GM19193 (cell line): ENCODE measurements at regions not wholly inside any gene's neighbourhood (a gene's known extent, or its start where the extent isn't known, plus 50 kb on each side); places are given as distances from the start of the nearest gene placed in this dataset.

Experiments
- POLR2A ChIP-seq: IDR thresholded peaks from 4 replicates; pipeline ENCODE4 v1.6.1; 2011; ENCODE audit not compliant: insufficient read depth, insufficient read length; ENCODE audit errors: extremely low read depth

DNA sequence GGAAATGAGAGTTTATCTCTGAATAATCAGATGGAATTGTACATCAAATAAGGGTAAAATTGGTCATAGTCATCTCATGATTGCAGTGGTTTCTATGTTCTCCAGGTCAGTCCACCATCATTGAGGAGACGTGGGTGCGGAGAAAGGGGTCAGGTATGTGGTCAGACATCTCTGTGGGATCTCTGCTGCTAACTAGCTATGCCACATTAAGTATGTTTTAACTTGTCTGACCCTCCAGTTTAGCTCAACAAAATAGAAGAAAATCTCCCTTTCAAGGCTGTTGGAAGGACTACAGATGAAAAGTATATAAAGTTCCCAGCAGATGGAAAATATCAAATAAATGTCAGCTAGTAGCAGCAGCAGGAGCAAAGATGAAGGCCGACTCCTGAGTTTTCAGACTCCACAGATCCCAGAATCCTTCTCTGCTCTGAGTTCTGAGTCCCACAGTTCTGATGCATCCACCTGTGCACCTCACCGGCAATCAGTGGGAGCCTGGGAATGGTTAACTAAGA lies 106.6 kb upstream of the CYP1B1 start:
- TF ChIP-seq POLR2A: no peak

DNA sequence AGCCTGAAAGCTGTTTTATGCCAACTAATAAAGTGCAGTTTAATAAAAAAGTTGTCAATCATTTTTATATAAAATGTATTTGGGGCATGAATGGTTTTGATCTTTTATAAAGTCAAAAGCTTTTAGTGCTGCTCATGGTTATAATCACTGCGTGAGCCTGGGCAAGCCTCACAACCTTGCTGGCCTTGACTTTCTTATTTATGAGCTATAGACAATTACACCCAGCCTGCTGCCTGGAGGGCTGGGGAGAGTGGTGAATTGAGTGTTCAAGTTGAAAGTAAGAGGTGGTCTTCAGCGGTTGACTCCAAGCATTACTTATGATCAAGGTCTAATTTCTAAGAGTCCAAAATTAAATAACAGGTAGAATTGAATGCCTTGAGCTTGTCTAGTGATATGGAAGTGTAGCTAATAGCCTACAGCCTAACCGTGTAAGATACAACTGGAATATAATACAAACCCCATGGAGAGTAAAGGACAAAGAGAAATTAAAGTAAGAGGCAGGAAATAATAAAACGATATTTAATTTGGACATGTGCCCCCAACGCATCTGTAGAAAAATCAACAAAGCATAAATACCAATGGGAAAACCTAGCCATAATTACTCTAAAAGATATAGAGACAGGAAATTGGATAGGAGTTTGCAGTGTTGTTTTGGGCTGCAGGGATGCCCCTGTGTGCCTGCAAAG lies 106.0 kb upstream of the CYP1B1 start:
- TF ChIP-seq POLR2A: no peak

DNA sequence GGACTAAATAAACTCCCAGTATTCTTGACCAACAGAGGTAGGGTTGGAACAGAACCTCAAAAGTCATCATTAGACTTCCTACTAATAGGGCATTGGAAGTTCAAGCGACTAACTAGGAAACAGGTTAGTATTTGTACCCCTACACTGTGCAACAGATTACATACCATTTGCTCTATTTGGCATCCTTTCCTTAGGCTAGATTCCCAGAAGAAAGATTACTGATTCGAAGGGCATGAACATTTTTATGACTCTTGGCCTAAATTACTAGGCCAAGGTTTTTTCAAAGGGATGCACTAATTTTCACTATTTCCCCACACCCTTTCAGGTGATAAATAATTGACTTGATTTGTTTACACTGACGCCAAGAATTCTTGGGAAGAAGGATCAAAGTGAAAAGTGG lies 104.8 kb upstream of the CYP1B1 start:
- no peak for TF ChIP-seq POLR2A

DNA sequence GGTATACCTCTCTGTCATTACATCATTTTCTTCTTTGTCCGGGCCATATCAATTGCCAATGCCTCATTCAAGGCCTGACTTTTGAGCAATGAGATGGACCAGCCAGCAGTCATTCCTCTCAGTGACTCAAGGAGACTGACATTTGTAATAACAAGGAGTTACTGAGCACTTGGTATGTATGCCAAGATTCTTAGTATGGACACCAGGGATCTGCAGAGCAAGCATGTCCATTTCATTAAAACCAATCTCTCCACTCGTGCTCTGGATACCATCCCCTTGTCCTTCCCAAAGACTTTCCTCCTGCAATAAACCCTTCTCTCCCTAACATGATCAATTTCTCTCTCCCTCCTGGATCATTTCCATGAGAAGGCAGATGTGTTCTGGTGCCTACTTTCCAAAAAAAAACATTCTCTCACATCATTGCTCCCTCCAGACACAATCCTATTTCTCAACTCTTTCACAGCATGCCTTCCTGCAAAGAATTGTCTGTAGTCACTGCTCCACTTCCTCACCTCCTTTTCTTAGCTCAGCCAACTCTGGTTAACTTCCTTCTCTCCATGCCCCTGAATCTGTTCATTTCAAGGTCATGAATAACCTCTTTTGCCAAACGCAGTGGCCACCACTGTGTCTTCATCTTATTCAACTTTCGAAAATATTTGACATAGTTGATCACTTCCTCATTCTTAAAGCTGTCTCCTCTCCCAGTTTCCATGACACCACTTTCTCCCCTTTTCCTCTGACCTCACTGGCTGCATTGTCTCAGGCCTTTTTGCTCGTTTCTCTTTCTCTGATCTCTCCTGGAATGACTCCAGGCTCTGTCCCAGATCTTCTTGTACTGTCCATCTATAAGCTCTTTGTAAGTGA lies 102.8 kb upstream of the CYP1B1 start:
- TF ChIP-seq POLR2A: no peak

DNA sequence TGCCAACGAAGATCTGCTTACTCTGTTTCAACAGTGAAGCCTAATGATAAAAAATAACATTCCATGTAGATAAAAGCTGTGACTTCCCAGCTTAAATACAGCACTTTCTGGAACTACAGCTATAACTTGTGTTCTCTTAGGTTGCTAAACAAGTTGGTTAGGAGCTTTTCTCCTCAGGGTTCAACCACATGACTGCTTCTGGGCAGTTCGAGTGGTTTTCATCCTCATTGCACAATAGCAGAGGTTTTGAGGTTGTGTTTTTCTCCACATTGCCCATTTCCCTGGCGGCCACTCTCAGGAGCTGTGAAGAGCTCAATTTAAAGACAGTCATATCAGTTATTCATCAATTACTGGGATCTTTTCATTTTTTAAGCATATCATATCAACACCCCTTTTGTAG lies 102.2 kb upstream of the CYP1B1 start:
- no peak for TF ChIP-seq POLR2A

DNA sequence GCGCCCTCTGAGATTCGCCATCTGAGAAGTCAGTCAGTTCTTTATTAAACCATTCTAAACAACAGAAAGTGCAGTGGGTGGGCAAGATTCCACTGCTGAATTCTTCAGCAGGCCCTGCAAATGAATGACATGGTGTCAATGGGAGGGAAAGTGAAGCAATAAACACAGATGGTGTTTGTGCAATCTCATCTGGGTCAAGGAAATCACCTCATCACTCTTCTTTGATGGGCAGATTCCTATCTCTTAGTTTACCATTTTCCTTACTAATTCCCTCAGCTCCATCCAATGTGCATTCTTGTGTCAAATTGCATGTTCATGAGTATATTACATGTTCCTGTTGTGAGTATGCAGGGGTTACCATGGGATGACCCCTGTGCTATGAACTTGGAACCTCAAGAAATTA lies 100.7 kb upstream of the CYP1B1 start:
- no peak for TF ChIP-seq POLR2A

DNA sequence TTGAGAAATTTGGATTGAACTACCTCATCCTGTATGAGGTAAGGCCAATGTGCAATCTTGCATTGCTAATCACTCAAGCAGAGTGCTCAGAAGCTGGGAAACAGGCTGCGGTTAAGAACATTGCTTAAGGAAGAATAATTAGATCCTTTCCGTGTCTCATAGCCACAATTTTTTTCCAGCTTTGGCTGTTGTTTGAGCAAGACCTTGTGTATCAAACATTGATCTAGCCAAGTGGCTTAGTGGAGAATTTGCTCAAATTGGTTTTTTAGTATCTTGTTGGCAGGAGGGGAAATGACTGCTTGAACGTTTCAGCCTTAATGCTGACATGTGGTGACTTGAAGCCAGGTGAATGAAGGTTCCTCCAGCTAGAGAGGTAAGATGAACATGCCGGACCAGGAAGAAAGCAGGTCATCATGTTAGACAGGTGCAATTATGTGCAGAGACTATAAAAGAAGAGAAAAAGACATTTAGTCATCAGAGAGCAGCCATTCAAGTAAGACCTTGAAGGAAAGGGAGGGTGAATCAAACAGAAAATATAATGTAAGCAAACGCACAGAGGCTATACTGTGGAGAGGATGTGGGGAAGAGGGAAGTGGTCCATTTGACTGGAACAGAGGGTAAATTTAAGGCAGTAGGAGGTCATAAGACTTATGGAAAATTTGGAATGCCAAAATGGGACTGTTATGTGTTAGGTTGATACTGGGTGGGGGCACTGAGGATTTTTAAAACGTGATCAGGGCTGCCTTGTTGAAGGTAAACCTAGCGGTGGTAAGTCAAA lies 98.9 kb upstream of the CYP1B1 start:
- no peak for TF ChIP-seq POLR2A

DNA sequence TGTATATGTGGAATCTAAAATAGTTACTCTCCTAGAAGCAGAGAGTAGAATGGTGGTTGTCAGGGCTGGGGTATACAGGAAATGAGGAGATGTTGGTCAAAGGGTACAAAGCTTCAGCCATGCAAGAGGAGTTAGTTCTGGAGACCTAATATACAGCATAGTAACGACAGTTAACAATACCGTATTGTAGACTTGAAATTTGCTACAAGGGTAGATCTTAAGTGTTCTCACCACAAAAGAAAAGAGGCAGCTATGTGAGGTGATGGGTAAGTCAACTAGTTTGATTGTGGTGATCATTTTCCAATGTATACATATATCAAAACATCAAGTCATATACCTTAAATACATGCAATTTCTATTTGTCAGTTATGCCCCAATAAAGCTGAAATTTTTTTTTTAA lies 98.2 kb upstream of the CYP1B1 start:
- TF ChIP-seq POLR2A: no peak

DNA sequence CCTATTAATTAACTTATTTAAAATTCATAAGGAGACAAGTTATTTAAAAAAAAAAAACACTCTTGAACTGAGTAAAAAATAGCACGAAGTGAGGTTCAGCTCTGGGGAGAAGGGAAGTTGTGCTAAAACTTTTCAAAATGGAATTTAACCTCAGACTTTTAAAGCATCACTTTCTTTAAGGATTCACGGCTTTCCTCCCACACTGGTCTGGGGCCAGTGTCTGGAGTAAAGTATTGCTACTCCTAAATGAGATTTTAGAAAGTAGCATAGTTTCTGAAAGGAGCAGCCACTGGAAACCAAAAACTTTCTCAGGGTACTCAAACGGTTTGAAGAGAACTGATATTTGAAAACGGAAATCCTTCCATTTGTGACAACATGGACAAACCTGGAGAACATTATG lies 97.7 kb upstream of the CYP1B1 start:
- no peak for TF ChIP-seq POLR2A

DNA sequence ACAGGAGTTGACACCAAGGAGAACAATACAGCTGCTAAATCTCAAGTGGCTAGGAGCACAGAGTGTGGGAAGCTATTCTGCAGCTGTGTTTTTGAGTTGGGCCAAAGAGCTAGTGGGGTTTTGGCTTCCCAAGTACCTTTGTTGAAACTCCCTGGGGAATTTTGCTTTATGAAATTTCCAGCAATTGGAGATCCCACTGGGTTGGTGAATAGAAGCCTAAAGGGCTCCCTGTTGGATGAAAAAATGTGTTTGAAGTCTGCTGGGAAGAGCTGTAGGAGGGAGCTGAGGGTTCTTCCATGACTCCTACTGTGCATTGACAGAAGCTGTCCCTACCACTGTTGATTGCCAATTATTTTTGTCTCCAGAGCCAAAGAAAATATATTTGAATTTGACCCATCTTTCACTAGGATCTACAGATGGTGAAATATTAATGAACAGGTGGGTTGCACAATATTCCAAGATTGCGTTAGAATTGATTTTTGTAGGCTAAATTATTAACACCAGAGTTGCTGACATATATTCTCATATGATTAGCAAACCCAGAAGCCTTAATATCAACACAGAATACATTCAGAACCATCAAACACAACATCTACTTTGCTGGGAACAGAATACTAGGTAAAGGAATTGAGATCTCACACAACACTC lies 95.4 kb upstream of the CYP1B1 start:
- no peak for TF ChIP-seq POLR2A

DNA sequence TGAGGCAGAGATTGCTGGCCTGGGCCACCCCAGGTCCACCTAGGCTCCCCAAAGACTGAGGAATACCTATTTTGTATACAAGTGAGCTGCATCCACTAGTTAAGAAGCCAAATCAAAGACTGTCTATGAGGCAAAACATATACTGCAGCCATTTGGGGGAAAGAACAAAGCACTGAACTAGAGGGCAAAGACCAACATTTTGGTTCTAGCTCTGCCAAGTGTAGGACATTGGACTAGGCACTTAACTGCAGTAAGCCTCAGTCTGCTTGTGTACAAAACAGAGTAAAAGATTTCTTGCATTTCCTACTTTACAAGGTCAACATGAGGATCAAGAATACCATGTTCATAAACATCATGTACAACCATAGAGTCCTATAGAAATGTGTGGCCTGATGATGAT lies 94.8 kb upstream of the CYP1B1 start:
- TF ChIP-seq POLR2A: no peak

DNA sequence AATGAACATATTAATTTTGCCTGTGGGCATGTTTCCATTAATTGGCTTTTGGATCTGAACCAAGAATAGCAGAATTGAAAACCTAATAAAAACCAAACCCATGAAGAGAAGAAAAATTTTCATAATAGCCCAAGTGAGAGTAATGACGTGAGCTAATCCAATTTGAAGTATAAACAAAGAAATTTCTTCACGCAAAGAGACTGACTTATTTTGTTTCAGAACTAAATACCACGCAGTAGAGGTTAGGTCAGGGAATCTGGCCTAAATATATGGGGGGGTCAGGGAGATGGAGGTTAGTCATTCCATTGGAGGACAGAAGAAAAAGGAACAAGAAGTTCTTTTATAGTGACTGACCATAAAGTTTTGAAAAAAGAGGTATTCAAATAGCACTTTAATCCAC lies 94.1 kb upstream of the CYP1B1 start:
- TF ChIP-seq POLR2A: no peak

DNA sequence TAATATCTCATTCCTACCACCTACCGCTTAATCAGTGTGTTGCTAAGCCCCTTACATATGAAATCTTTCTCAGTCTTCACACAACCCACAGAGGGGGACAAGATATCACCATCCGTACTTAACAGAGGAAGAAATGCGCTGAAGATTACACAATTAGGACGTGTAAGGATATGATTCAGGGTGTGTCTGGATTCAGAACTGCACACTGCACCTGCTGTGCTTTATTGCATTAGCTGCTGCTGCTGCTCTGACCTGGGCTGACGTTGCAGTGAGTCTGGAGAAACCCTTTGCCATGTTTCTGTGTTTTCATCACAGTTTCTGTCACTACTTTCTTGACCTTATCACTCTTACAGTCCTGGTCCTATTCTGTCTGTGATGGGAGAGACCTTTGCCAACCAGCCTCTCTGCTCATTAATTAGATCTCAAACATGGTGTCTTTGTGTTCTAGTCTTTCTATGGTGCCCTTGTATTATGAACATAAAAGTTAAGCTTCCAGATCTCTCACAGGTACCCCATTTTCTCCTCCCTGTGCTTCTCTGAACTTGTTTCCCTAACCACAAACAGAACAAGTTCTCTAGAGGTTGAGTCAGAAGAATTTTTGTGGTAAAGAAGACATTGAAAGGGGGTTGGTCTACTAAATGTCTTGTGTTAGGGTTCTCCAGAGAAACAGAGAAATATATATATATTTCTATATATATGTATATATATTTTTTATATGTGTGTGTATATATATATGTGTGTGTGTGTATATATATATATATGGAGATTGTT lies 92.9 kb upstream of the CYP1B1 start:
- no peak for TF ChIP-seq POLR2A

DNA sequence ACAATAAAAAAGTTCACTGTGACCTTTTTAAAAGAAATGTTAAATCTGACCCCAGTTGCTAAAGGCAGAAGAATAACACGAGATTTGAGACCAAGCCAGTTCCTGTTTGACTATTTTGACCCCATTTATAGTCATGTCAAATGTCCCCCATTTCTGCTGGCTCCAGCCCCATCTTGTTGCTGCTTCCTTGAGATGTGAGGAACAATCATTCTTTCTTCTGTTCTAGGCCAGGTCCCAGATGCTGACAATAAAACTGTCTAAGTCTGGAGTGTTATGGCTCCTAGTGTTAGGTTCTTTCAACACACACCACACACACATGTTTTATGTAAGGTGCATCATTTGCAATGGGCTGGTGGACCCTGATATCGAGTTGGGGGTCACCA lies 92.0 kb upstream of the CYP1B1 start:
- TF ChIP-seq POLR2A: no peak
